GM19324 (cell line): ENCODE measurements at regions not wholly inside any gene's neighbourhood (a gene's known extent, or its start where the extent isn't known, plus 50 kb on each side); places are given as distances from the start of the nearest gene placed in this dataset.

ENCODE experiments used
- ATAC-seq: cut with Tn5 transposase; IDR thresholded peaks from one replicate; pipeline ENCODE4 v1.9.1; 2021; ENCODE audit warnings: mild to moderate bottlenecking, moderate library complexity; ENCODE audit not compliant: unreplicated experiment, low FRiP score

GRCh38 chr9:78835928-78836450 lies 539.1 kb downstream of the PSAT1 start:
- no peak for ATAC-seq

- no peak for ATAC-seq
Measured at GRCh38 chr9:78839252-78839651, 542.3 kb downstream of the PSAT1 start.

- no peak for ATAC-seq
Measured at GRCh38 chr9:78848061-78848460, 551.1 kb downstream of the PSAT1 start.

GRCh38 chr9:78856144-78856543 lies 559.2 kb downstream of the PSAT1 start:
- no peak for ATAC-seq

- ATAC-seq = no peak
Measured at GRCh38 chr9:78856781-78857180, 559.9 kb downstream of the PSAT1 start.

- ATAC-seq = no peak
Measured at GRCh38 chr9:78857373-78858225, 560.7 kb downstream of the PSAT1 start.

- ATAC-seq = no peak
Measured at GRCh38 chr9:78858266-78858665, 561.3 kb downstream of the PSAT1 start.

- no peak for ATAC-seq
Measured at GRCh38 chr9:78860801-78861475, 564.0 kb downstream of the PSAT1 start.

- no peak for ATAC-seq
Measured at GRCh38 chr9:78863531-78863930, 566.6 kb downstream of the PSAT1 start.

GRCh38 chr9:78865737-78866136 lies 568.8 kb downstream of the PSAT1 start:
- no peak for ATAC-seq

GRCh38 chr9:78866207-78867132 lies 569.5 kb downstream of the PSAT1 start:
- ATAC-seq = no peak

- no peak for ATAC-seq
Measured at GRCh38 chr9:78871086-78871451, 574.1 kb downstream of the PSAT1 start.

GRCh38 chr9:78871452-78872331 lies 574.8 kb downstream of the PSAT1 start:
- ATAC-seq = no peak

GRCh38 chr9:78874061-78874460 lies 577.1 kb downstream of the PSAT1 start:
- no peak for ATAC-seq

- ATAC-seq = no peak
Measured at GRCh38 chr9:78879324-78880100, 582.6 kb downstream of the PSAT1 start.

GRCh38 chr9:78881295-78881694 lies 584.4 kb downstream of the PSAT1 start:
- ATAC-seq = no peak

GRCh38 chr9:78882481-78882880 lies 585.6 kb downstream of the PSAT1 start:
- no peak for ATAC-seq

- ATAC-seq = no peak
Measured at GRCh38 chr9:78884611-78885150, 587.8 kb downstream of the PSAT1 start.

GRCh38 chr9:78892182-78892581 lies 595.3 kb downstream of the PSAT1 start:
- ATAC-seq = no peak
